HG03025 (cell line): ENCODE measurements at regions not wholly inside any gene's neighbourhood (a gene's known extent, or its start where the extent isn't known, plus 50 kb on each side); places are given as distances from the start of the nearest gene placed in this dataset.
A peak's percentile ranks its signal among the peaks of the same experiment; 100 is the strongest.

Experiments
- ATAC-seq: cut with Tn5 transposase; IDR thresholded peaks from one replicate; pipeline ENCODE4 v1.9.1; 2021; ENCODE audit warnings: mild to moderate bottlenecking, moderate library complexity; ENCODE audit not compliant: unreplicated experiment, low FRiP score

- ATAC-seq, result no peak
These were observed 51.0 kb downstream of the CCDC54 start for GRCh38 chr3:107428051-107428858.

DNA sequence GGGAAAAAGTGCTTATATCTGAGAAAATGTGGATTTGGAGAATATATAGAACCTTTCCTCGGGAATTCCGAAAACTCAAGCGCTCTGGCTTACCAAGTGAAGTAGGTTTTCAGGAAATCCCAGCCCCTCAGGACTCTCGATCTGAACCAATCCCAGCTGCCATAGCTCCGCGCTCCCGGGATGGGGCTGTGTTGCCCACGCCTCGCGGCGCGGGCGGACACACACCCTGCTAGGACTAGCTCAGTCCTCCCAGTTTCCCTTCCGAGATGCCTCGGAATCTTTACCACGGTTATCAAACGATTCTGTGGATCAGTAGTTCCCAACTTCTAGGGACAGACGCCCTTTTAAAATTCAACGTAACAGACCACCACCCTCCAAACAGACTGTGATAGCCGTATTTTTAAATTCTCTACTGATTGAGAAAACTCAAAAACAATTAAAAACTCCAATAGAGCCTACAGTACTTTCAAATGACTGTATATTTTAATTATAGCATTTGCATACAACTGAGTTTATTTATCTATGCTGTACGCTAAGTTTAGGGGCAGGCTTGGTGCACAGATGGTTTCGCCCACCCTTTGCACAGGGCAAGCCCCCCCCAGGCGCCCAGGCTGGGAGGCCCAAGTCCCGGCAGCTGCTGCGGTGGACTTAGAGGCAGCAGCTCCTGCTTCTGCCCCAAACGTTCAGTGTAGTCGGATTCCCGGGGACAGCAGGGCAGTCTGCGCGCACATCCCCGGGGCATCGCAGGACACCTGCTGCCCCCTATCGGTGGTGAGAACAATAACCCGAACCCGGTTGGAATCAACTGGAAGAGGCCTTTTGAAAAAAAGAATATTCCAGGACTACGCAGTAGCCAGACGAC is 52.3 kb downstream of the CCDC54 start:
- ATAC-seq, result peak; percentile 36

- no peak for ATAC-seq
These were observed 53.2 kb downstream of the CCDC54 start for GRCh38 chr3:107430214-107430995.

DNA sequence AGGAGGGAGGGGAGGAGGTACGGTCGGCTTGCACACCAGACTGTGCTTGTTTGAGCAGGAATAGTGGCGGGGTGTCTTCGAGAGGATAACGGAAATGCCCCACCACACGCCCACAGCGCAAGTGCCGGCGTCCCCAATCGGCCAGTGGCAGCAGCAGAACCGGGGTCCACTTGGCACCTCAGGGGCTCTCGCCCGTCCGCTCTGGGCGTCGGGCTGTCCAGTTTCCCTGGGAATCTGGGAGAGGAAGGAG is 53.7 kb downstream of the CCDC54 start:
- peak; percentile 21 for ATAC-seq

DNA sequence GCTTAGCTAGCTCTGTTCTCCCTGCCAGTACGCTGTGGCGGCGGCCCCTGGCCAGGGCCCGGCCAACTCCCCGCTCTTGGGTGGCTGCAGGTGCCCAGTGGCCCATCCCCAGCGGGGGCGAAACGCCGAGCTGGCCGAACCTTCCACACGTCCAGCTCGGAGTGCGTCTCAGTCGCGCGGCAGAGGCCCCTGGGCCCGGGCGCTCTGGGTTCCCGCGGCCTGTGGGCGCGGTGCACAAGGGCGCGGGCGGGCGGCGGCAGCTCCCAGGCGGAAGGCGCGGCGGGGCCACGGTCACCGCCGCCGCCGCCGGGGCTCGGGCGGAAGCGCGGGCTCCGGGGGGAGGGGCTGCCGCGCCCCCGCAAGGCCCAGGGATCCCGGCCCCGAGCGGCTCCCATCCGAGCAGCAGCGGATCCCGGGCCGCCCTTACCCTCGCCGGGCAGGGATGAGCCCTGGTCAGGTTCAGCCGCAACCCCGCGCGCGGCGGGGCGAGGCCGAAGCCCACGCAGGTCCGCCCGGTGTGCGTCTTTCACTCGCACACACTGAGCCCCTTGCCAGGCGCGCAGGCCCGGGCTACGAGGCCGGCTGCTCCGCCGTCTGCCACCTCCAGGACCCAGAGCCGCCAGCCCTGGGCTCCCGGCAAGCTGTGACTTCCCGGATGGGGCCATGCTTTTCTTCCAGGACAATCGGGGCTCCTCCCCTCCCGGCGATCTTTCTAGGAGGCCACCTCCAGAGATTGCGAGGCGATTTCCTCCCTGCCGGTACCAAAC is 54.2 kb downstream of the CCDC54 start:
- peak; percentile 56 for ATAC-seq

DNA sequence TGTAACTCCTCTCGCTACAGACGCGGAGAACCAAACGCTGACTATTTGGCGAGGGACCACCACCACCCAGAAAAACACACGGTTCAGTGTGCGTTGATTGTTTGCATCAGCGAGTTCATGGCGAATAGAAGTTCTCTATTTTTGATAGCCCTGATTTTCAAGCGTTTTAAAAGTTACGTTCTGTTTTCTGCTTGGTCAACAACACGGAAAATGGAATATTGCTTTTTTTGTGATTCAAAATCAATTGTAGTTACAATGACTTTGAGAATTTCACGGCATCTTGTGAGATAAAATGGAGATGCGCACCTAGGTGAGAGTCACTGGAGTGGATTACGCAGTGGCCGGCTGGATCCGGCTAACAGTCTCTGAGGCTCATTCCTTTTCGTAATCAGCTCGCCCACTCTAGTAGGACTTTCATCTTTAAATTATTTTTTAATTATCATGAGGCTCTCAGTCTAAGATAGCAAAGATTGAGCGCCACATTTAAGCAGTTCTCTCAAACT is 54.8 kb downstream of the CCDC54 start:
- no peak for ATAC-seq

- ATAC-seq, result no peak
These were observed 55.4 kb downstream of the CCDC54 start for GRCh38 chr3:107432646-107433045.

- ATAC-seq, result no peak
These were observed 58.8 kb downstream of the CCDC54 start for GRCh38 chr3:107436029-107436428.

DNA sequence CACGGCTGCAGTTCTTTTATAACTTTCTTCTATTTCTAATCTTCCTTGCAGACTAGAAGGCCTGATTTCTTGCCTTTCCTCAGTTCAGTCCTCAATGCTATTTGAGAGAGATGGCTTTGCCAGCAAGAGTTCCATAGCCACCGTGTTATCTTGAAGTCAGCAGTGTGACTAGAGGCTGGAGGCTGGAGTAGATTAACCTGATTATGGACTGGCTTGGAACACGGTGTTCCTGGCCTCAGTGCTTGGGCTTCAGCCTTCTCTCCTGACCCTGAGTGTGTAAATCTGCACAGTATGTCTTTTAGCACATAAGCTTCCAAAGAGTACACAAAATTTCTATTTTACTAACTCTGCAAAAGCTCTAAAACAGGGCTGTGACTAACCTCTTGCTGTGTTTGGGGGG is 61.4 kb downstream of the CCDC54 start:
- ATAC-seq, result no peak

GRCh38 chr3:107441617-107442016 is 64.4 kb downstream of the CCDC54 start:
- ATAC-seq, result no peak

DNA sequence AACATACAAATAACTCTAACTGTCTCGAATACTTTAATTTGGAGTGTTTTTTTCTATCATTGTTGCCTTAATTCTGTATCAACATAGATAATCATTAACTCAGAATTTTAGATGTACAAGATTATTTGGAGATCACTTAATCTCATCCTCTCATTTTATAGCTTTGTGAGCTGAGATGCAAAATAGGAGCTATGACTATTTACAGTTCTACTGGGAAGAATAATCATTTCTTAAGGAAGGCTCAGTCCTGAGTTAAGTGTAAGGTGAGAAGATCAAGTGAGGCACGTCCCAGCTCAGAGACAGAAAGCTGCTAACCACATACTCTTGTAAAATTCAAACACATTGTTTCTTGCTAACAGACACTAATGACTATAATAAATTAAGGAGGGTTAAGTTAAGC is 66.2 kb downstream of the CCDC54 start:
- no peak for ATAC-seq

DNA sequence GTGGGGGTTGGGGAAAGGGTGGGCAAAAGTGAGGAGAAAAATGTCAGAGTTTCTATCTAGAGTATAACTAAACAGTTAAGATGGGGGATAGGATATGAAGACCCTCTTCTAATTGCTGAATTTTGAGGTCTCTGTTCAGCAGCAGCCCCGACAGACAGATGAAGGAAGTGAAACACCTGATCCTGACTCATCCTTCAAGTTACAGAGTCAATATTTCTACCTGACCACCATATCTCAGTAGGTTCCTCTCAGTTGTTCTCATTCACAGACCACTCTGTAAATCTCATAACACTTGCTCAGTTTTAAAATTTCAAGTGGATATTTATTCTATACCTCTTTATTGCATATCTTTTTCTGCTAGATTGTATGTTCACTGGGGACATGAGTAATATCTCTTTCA is 69.5 kb downstream of the CCDC54 start:
- no peak for ATAC-seq

DNA sequence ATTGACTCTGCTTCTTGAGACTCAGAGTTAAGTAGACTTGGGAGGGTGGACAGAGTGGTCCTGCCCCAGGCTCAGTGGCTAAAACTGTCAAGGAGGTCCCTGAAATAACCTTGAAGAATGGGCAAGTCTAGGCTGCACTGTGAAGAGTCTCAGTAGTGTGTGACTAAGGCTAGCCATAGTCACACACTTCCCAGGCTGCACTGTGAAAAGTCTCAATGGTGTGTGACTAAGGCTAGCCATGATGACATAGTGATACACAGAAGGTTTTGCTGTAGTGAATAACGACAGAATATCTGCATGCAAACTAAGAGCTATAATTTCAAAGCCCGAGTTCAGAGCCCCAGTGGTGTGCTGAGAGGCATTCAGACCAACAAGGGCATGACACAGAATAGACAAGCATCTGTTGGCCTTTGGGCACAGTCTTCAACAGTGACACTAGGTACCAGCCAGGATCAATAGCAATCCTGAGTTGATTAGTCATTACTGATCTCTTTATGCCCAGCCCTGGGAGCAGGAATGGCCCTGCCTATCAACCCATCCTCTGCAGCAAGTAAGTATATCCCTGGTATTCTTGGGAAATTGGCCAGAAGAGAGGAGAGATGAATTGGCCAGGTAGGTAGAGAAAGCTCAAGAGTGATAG is 72.4 kb upstream of the BBX start:
- ATAC-seq, result no peak

DNA sequence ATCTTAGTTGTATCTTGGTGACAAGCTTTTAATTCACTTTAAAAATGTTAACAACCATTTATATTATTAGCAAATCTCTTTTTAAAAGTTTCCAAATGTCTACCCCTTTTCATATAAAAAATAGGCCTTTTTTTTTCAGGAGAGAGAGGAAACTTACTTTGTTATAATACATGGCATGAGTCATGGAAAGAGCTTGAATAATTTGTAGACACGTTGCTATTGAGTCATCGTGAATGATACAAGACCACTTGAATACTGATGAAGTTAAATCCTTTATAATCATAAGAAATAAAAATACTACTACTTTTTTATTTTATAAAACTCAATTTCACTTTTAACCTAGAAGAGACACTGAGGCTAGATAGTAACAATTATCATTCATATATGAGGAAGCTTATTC is 70.3 kb upstream of the BBX start:
- no peak for ATAC-seq

DNA sequence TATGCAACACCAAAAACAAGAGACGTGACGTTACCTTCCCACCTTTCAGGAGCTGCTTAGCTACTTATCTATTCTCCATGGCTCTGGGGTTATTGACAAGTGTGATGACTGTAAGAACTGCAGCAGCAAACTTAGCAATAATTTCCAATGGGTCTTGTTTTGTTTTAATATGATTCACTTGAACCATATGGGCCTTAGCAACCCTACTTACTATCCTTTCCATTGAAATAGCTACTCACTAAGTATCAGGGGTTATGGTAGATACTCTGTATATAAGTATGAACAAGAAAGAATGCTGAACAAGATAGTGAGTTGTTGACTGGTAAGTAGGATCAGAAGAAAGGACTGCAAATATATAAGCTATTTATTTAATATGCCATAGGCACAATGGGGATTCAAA is 69.3 kb upstream of the BBX start:
- ATAC-seq, result no peak

- ATAC-seq, result no peak
These were observed 67.1 kb upstream of the BBX start for GRCh38 chr3:107455621-107456020.

DNA sequence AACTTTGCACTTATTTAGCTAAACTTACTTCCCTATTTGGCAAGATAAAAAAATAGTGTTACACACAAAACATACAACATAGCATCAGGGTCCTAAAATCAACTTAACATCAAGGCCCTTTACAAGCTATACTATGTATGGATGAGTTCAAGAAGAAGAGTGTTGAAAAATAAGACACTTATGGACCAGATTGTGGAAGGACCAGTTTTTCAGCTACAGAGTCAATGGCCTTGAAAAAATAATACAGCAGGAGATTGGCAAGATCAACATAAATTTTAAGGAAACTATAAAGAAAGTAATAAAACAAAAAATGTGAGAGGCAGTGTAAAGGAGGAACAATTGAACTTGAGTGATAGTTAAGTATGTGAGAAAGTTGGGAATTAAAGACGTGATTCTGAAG is 66.3 kb upstream of the BBX start:
- ATAC-seq, result no peak

DNA sequence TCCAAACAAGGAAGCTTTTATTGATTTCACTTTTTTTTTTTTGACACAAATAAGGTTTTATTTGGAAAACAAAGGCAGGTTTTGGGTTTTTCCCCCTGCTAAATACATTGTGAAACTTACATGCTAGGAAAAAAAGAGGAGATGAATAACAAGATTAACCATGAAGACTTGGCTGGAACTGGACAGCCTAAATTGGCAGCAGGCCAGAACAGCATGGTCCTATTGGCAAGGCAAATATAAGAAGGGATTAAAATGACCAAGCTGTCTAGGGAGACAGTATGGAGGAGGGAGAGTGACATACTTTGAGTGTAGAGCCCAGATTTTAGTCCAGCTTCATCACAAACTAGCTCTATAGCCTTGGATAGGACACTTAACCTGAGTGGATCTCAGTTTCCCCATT is 63.9 kb upstream of the BBX start:
- no peak for ATAC-seq

GRCh38 chr3:107461721-107462120 is 61.0 kb upstream of the BBX start:
- no peak for ATAC-seq

GRCh38 chr3:107464037-107464436 is 58.7 kb upstream of the BBX start:
- ATAC-seq, result no peak
